H9 (cell line): ENCODE measurements at regions not wholly inside any gene's neighbourhood (a gene's known extent, or its start where the extent isn't known, plus 50 kb on each side); places are given as distances from the start of the nearest gene placed in this dataset.

ENCODE experiments used
- DNase-seq: peaks from one replicate; pipeline ENCODE4 v3.0.0-alpha.2; 2017
- H2AFZ ChIP-seq: one replicate; pipeline ENCODE4 v1.6.1; 2013; ENCODE audit warnings: mild to moderate bottlenecking, low read length, control low read depth, moderate library complexity
- H2AK5ac ChIP-seq: 2 replicates; pipeline ENCODE4 v1.6.1; 2013; ENCODE audit warnings: low read length, control low read depth, mixed read lengths; ENCODE audit not compliant: insufficient read length
- H2BK120ac ChIP-seq: one replicate; pipeline ENCODE4 v1.6.1; 2013; ENCODE audit warnings: low read depth, mild to moderate bottlenecking, low read length, control low read depth, inconsistent platforms; ENCODE audit not compliant: poor library complexity, severe bottlenecking
- H2BK12ac ChIP-seq: 2 replicates; pipeline ENCODE4 v1.6.1; 2013; ENCODE audit warnings: low read length, control low read depth, mixed read lengths, low read depth; ENCODE audit not compliant: insufficient read length
- H2BK15ac ChIP-seq: 2 replicates; pipeline ENCODE4 v1.6.1; 2013; ENCODE audit warnings: low read depth, low read length, control low read depth
- H2BK20ac ChIP-seq: one replicate; pipeline ENCODE4 v1.6.1; 2013; ENCODE audit warnings: low read depth, mild to moderate bottlenecking, low read length, control low read depth, inconsistent platforms; ENCODE audit not compliant: poor library complexity, severe bottlenecking
- H2BK5ac ChIP-seq: 2 replicates; pipeline ENCODE4 v1.6.1; 2013; ENCODE audit warnings: low read length, control low read depth, mixed read lengths; ENCODE audit not compliant: insufficient read length
- H3K14ac ChIP-seq: 2 replicates; pipeline ENCODE4 v1.6.1; 2013; ENCODE audit warnings: low read length, control low read depth; ENCODE audit not compliant: insufficient read depth
- H3K18ac ChIP-seq: 2 replicates; pipeline ENCODE4 v1.6.1; 2013; ENCODE audit warnings: low read depth, mild to moderate bottlenecking, mixed read lengths, low read length, control low read depth; ENCODE audit not compliant: insufficient read length
- H3K23ac ChIP-seq: 2 replicates; pipeline ENCODE4 v1.6.1; 2013; ENCODE audit warnings: low read length, control low read depth, mixed read lengths, low read depth; ENCODE audit not compliant: insufficient read length
- H3K23me2 ChIP-seq: 2 replicates; pipeline ENCODE4 v1.6.1; 2013; ENCODE audit warnings: low read depth, mild to moderate bottlenecking, mixed read lengths, low read length, control low read depth; ENCODE audit not compliant: insufficient read length, poor library complexity, severe bottlenecking
- H3K27ac ChIP-seq: 2 replicates; pipeline ENCODE4 v1.5.1; 2013; ENCODE audit warnings: low read length, control low read depth, mixed read lengths, low read depth; ENCODE audit not compliant: insufficient read length
- H3K27me3 ChIP-seq: 2 replicates; pipeline ENCODE4 v1.6.1; 2013; ENCODE audit warnings: low read length, control low read depth, inconsistent platforms; ENCODE audit not compliant: insufficient read depth
- H3K4ac ChIP-seq: 2 replicates; pipeline ENCODE4 v1.6.1; 2013; ENCODE audit warnings: low read depth, mild to moderate bottlenecking, control low read depth, inconsistent platforms, low read length, moderate library complexity
- H3K4me1 ChIP-seq: 2 replicates; pipeline ENCODE4 v1.6.1; 2013; ENCODE audit warnings: low read length, control low read depth, inconsistent platforms; ENCODE audit not compliant: insufficient read depth
- H3K4me2 ChIP-seq: 2 replicates; pipeline ENCODE4 v1.6.1; 2013; ENCODE audit warnings: low read length, control low read depth, mixed read lengths; ENCODE audit not compliant: insufficient read length, insufficient read depth
- H3K56ac ChIP-seq: 2 replicates; pipeline ENCODE4 v1.6.1; 2013; ENCODE audit warnings: low read depth, mild to moderate bottlenecking, mixed read lengths, low read length, control low read depth; ENCODE audit not compliant: insufficient read length
- H3K79me1 ChIP-seq: 2 replicates; pipeline ENCODE4 v1.6.1; 2013; ENCODE audit warnings: low read depth, mild to moderate bottlenecking, moderate library complexity, low read length, control low read depth, inconsistent platforms; ENCODE audit not compliant: insufficient read depth, poor library complexity, severe bottlenecking
- H3K79me2 ChIP-seq: 2 replicates; pipeline ENCODE4 v1.6.1; 2013; ENCODE audit warnings: low read length, control low read depth, inconsistent platforms; ENCODE audit not compliant: insufficient read depth
- H3K9ac ChIP-seq: 2 replicates; pipeline ENCODE4 v1.6.1; 2013; ENCODE audit warnings: low read length, control low read depth, mixed read lengths; ENCODE audit not compliant: insufficient read length; ENCODE audit errors: extremely low read depth
- H3K9me3 ChIP-seq: one replicate; pipeline ENCODE4 v1.6.1; 2013; ENCODE audit warnings: low read depth, low read length, inconsistent platforms; ENCODE audit not compliant: control insufficient read depth
- H3T11ph ChIP-seq: one replicate; pipeline ENCODE4 v1.6.1; 2013; ENCODE audit warnings: mild to moderate bottlenecking, low read length, control low read depth, inconsistent platforms
- H4K20me1 ChIP-seq: one replicate; pipeline ENCODE4 v1.6.1; 2013; ENCODE audit not compliant: control insufficient read depth, insufficient read length, insufficient read depth
- H4K5ac ChIP-seq: 2 replicates; pipeline ENCODE4 v1.6.1; 2013; ENCODE audit warnings: low read depth, mild to moderate bottlenecking, mixed read lengths, low read length, control low read depth; ENCODE audit not compliant: insufficient read length
- H4K8ac ChIP-seq: replicated peaks from 2 replicates; pipeline ENCODE4 v1.6.1; 2013; ENCODE audit warnings: low read length, control low read depth, mixed read lengths, low read depth; ENCODE audit not compliant: insufficient read length
- H4K91ac ChIP-seq: 2 replicates; pipeline ENCODE4 v1.6.1; 2013; ENCODE audit warnings: low read depth, mild to moderate bottlenecking, moderate library complexity, mixed read lengths, low read length, control low read depth; ENCODE audit not compliant: insufficient read length
- H3K27ac Mint-ChIP-seq, 3 experiments: 2 replicates in 2 of 3; 3 replicates in 1 of 3; pipeline ENCODE4 v1.8.0; 2020 to 2021; ENCODE audit warnings: mixed read lengths in 3 of 3, mild to moderate bottlenecking in 1 of 3, moderate library complexity in 1 of 3
- H3K27me3 Mint-ChIP-seq: 2 replicates; pipeline ENCODE4 v1.8.0; 2021; ENCODE audit warnings: low read depth, mild to moderate bottlenecking, moderate library complexity, mixed read lengths
- H3K36me3 Mint-ChIP-seq, 3 experiments: 2 replicates in 2 of 3; 3 replicates in 1 of 3; pipeline ENCODE4 v1.8.0; 2020 to 2021; ENCODE audit warnings: low read depth in 3 of 3, mixed read lengths in 3 of 3; ENCODE audit not compliant: insufficient read depth in 1 of 3
- H3K4me1 Mint-ChIP-seq, 2 experiments: 2 replicates each; pipeline ENCODE4 v1.8.0; 2020; ENCODE audit warnings: mixed read lengths in 2 of 2
- H3K4me3 Mint-ChIP-seq, 2 experiments: 2 replicates in 1 of 2; 3 replicates in 1 of 2; pipeline ENCODE4 v1.8.0; 2020 to 2021; ENCODE audit warnings: mild to moderate bottlenecking in 2 of 2, mixed read lengths in 2 of 2, moderate library complexity in 1 of 2
- H3K9me3 Mint-ChIP-seq, 2 experiments: 2 replicates in 1 of 2; 3 replicates in 1 of 2; pipeline ENCODE4 v1.8.0; 2020; ENCODE audit warnings: mild to moderate bottlenecking in 2 of 2, mixed read lengths in 2 of 2, moderate library complexity in 1 of 2
- CTCF ChIP-seq: fragments of 200-600 bp; sonication (generic); conservative IDR thresholded peaks from 3 replicates; pipeline ENCODE4 v1.8.0; 2021; ENCODE audit warnings: antibody characterized with exemption, mild to moderate bottlenecking
- WGBS: extraction: QIAGEN DNeasy Blood & Tissue Kit; methylation state at CpG from one replicate; pipeline ENCODE4 v1.1.7; 2013; ENCODE audit warnings: missing lambda C conversion rate, low lambda C conversion rate, mixed read lengths; ENCODE audit not compliant: insufficient read length; ENCODE audit errors: extremely low coverage; 5-methylcytosine and 5-hydroxymethylcytosine counted together

DNA sequence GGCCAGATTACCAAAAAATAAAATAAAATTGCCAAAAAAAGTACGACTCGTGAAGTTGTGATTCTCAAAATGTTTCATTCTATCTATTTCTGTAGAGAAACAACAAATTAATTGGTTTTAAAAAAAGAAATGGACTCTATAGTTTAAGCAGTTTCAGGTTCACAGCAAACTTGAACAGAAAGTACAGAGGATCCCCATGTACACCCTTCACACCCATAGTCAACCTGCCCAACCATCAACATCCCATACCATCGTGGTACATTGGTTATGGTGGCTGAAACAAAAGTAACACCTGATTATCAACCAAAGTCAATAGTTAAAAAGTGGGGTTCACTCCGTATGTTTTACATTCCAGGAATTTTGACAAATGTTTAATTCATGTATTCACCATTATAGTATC lies 496.1 kb downstream of the ANKRD7 start:
- Histone ChIP-seq H4K5ac (no peak overlapping the region), H4K20me1 (no peaks in the 10 kb centered on the region), H4K8ac (no peak overlapping the region), H3K27ac (no peak overlapping the region), H3K9me3 (no peaks in the 10 kb centered on the region), H3K23me2 (no peaks in the 10 kb centered on the region), H3K27me3 (no peaks in the 10 kb centered on the region), H3K9ac (no peak overlapping the region), H2BK12ac (no peak overlapping the region), H3K14ac (no peak overlapping the region), H2AK5ac (no peak overlapping the region), H2BK5ac (no peak overlapping the region), H3K4ac (no peak overlapping the region), H3K18ac (no peak overlapping the region), H3K4me2 (no peak overlapping the region), H2BK120ac (no peak overlapping the region), H3K23ac (no peak overlapping the region), H3K56ac (no peak overlapping the region), H3T11ph (no peak overlapping the region), H3K4me1 (no peaks in the 10 kb centered on the region), H3K79me2 (no peaks in the 10 kb centered on the region), H3K79me1 (no peaks in the 10 kb centered on the region), H2BK15ac (no peak overlapping the region), H2AFZ (no peak overlapping the region), H2BK20ac (no peak overlapping the region), H4K91ac (no peak overlapping the region)
- no peak overlapping the region for H3K4me3 Mint-ChIP-seq
- H3K4me1 Mint-ChIP-seq: no peaks in the 10 kb centered on the region
- no peaks in the 10 kb centered on the region for H3K27me3 Mint-ChIP-seq
- no peak for TF ChIP-seq CTCF
- DNase-seq: no peak
- no peak overlapping the region for H3K27ac Mint-ChIP-seq
- no CpG with 5 or more reads among the region's 4 CpGs for WGBS
- no peaks in the 10 kb centered on the region for H3K9me3 Mint-ChIP-seq
- no peaks in the 10 kb centered on the region for H3K36me3 Mint-ChIP-seq
